Vagina (tissue), 2 donors: ENCODE measurements at regions not wholly inside any gene's neighbourhood (a gene's known extent, or its start where the extent isn't known, plus 50 kb on each side); places are given as distances from the start of the nearest gene placed in this dataset.

Source experiments
- DNase-seq, 2 donors: peaks; one replicate each; pipeline ENCODE4 v3.0.0-alpha.2; 2017; ENCODE audit errors: extremely low spot score in 2 of 2
- H3K27ac ChIP-seq: fragments of 200-600 bp; sonication (generic); one replicate; pipeline ENCODE4 v1.5.1; 2019
- H3K27me3 ChIP-seq: fragments of 200-600 bp; sonication (generic); one replicate; pipeline ENCODE4 v1.5.1; 2019
- H3K36me3 ChIP-seq, 2 donors: fragments of 200-600 bp; sonication (generic); one replicate each; pipeline ENCODE4 v1.5.1; 2017 to 2019
- H3K4me1 ChIP-seq: fragments of 200-600 bp; sonication (generic); one replicate; pipeline ENCODE4 v1.5.1; 2019
- H3K4me3 ChIP-seq, 2 donors: fragments of 200-600 bp; sonication (generic); 1 replicate in 1 of 2; 2 replicates in 1 of 2; pipeline ENCODE4 v1.5.1; 2016 to 2019
- H3K9me3 ChIP-seq: fragments of 200-600 bp; sonication (generic); one replicate; pipeline ENCODE4 v1.5.1; 2019
- POLR2A ChIP-seq, 2 donors: fragments of 450-650 bp; IDR thresholded peaks; one replicate each; pipeline ENCODE4 v1.6.1; 2017; ENCODE audit warnings: antibody characterized with exemption in 2 of 2, mild to moderate bottlenecking in 2 of 2, moderate library complexity in 2 of 2
- POLR2AphosphoS5 ChIP-seq, 2 donors: sonication (generic); formaldehyde crosslinking; IDR thresholded peaks; one replicate each; pipeline ENCODE4 v1.9.0; 2017; ENCODE audit warnings: antibody characterized with exemption in 2 of 2, mild to moderate bottlenecking in 2 of 2, low read depth in 1 of 2; ENCODE audit not compliant: insufficient read depth in 1 of 2
- intact Hi-C: fragments of 100-400 bp; cut with DNase I; formaldehyde crosslinking; loops from one replicate; pipeline ENCODE4 v1.15.1; 2023
- TF ChIP-seq, protein P1 (sequence below), 3 experiments: fragments of 450-650 bp in 2 of 3; fragments of 200-600 bp in 1 of 3; sonication (generic) in 1 of 3; IDR thresholded peaks; one replicate each; pipeline ENCODE4 v1.5.1; 2017 to 2019; ENCODE audit warnings: antibody characterized with exemption in 3 of 3, mild to moderate bottlenecking in 2 of 3, moderate library complexity in 2 of 3

GRCh38 chr5:161212123-161212712 is 334.3 kb downstream of the GABRB2 start:
- H3K36me3 ChIP-seq = no peaks in the 10 kb centered on the region
- no peaks in the 10 kb centered on the region for H3K4me1 ChIP-seq
- no peak for TF ChIP-seq POLR2AphosphoS5 (IDR thresholded peaks at IDR 0.05; ENCODE audit: insufficient read depth in 1 of 2, low read depth in 1 of 2)
- TF ChIP-seq POLR2A (IDR thresholded peaks at IDR 0.05) = no peak
- TF ChIP-seq, protein P1, sequence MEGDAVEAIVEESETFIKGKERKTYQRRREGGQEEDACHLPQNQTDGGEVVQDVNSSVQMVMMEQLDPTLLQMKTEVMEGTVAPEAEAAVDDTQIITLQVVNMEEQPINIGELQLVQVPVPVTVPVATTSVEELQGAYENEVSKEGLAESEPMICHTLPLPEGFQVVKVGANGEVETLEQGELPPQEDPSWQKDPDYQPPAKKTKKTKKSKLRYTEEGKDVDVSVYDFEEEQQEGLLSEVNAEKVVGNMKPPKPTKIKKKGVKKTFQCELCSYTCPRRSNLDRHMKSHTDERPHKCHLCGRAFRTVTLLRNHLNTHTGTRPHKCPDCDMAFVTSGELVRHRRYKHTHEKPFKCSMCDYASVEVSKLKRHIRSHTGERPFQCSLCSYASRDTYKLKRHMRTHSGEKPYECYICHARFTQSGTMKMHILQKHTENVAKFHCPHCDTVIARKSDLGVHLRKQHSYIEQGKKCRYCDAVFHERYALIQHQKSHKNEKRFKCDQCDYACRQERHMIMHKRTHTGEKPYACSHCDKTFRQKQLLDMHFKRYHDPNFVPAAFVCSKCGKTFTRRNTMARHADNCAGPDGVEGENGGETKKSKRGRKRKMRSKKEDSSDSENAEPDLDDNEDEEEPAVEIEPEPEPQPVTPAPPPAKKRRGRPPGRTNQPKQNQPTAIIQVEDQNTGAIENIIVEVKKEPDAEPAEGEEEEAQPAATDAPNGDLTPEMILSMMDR (IDR thresholded peaks at IDR 0.05) = no peak
- H3K9me3 ChIP-seq = no peaks in the 10 kb centered on the region
- no peak overlapping the region for H3K4me3 ChIP-seq
- no peak overlapping the region for H3K27ac ChIP-seq
- intact Hi-C loops = no loop called here
- H3K27me3 ChIP-seq = no peaks in the 10 kb centered on the region
- DNase-seq = no peak

- TF ChIP-seq POLR2A (IDR thresholded peaks at IDR 0.05) = no peak
- TF ChIP-seq, protein P1 (IDR thresholded peaks at IDR 0.05) = no peak
- TF ChIP-seq POLR2AphosphoS5 (IDR thresholded peaks at IDR 0.05; ENCODE audit: insufficient read depth in 1 of 2, low read depth in 1 of 2) = no peak
- Histone ChIP-seq H3K4me3 (no peak overlapping the region), H3K27ac (no peak overlapping the region), H3K36me3 (no peaks in the 10 kb centered on the region), H3K4me1 (no peaks in the 10 kb centered on the region), H3K9me3 (no peaks in the 10 kb centered on the region), H3K27me3 (no peaks in the 10 kb centered on the region)
- DNase-seq = no peak
- intact Hi-C loops = no loop called here
Measured at GRCh38 chr5:161201558-161201957, 345.0 kb downstream of the GABRB2 start.

- no peaks in the 10 kb centered on the region for H3K4me1 ChIP-seq
- no peak for DNase-seq
- intact Hi-C loops = no loop called here
- TF ChIP-seq POLR2AphosphoS5 (IDR thresholded peaks at IDR 0.05; ENCODE audit: insufficient read depth in 1 of 2, low read depth in 1 of 2) (no peak), POLR2A (IDR thresholded peaks at IDR 0.05) (no peak)
- TF ChIP-seq, protein P1 (IDR thresholded peaks at IDR 0.05) = no peak
- no peaks in the 10 kb centered on the region for H3K9me3 ChIP-seq
- H3K27ac ChIP-seq = no peak overlapping the region
- no peaks in the 10 kb centered on the region for H3K27me3 ChIP-seq
- no peaks in the 10 kb centered on the region for H3K36me3 ChIP-seq
- no peak overlapping the region for H3K4me3 ChIP-seq
Measured at GRCh38 chr5:161190778-161191177, 338.8 kb upstream of the ATP10B start.

DNA sequence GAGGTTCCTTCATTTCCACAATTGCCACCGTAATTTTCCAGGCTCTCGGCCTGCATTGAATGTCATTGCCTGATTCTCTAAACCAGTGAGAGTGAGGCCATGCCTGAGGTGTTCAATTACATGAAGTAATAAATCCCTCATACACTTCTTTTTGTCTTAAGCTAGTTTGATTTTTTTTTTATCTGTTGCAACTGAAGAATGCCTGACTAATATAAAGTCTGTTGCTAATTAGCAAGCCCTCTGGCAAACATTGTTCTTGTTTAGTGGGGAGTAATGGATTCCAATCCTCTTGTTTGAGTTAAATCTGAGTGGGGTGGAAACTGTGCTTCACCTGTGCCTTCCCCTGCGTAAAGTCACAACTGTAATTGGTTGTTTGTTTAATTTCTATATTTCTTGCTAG is 338.1 kb upstream of the ATP10B start:
- DNase-seq = no peak
- H3K9me3 ChIP-seq = no peaks in the 10 kb centered on the region
- intact Hi-C loops = no loop called here

DNA sequence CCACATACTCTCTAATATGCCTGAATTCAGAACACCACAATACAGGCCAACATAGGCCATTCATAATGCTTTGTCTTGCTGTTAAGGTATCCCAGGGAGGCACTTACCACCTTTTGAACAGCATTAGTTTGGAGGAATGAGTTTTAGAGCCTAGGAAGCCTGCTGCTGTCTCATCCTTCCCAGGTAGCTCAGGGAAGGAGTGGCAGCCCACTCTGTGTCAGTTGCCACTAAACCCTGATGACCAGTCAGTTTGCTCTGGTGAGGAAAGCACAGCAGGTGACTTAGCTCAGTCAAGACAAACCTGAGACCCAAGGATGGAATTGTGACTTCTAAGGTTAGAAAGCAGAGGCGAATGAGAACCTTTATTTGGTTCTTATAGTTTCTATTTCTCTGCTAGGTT is 337.4 kb upstream of the ATP10B start:
- no peak overlapping the region for H3K27ac ChIP-seq
- no peaks in the 10 kb centered on the region for H3K27me3 ChIP-seq
- H3K9me3 ChIP-seq = no peaks in the 10 kb centered on the region
- no peaks in the 10 kb centered on the region for H3K36me3 ChIP-seq
- no peak for DNase-seq
- no peak overlapping the region for H3K4me3 ChIP-seq
- intact Hi-C loops = no loop called here
- H3K4me1 ChIP-seq = no peaks in the 10 kb centered on the region
- TF ChIP-seq, protein P1 (IDR thresholded peaks at IDR 0.05) = no peak
- TF ChIP-seq POLR2A (IDR thresholded peaks at IDR 0.05) (no peak), POLR2AphosphoS5 (IDR thresholded peaks at IDR 0.05; ENCODE audit: insufficient read depth in 1 of 2, low read depth in 1 of 2) (no peak)

More for the DNA sequence above, 338.1 kb upstream of the ATP10B start:
- Histone ChIP-seq H3K27me3 (no peaks in the 10 kb centered on the region), H3K36me3 (no peaks in the 10 kb centered on the region), H3K4me3 (no peak overlapping the region), H3K27ac (no peak overlapping the region), H3K4me1 (no peaks in the 10 kb centered on the region)
- TF ChIP-seq, protein P1 (IDR thresholded peaks at IDR 0.05) = no peak
- no peak for TF ChIP-seq POLR2AphosphoS5 (IDR thresholded peaks at IDR 0.05; ENCODE audit: insufficient read depth in 1 of 2, low read depth in 1 of 2)
- TF ChIP-seq POLR2A (IDR thresholded peaks at IDR 0.05) = no peak
